Activated CD8-positive, alpha-beta T cell treated with anti-CD3 and anti-CD28 coated beads for 36 hours (primary cell): ENCODE measurements at regions not wholly inside any gene's neighbourhood (a gene's known extent, or its start where the extent isn't known, plus 50 kb on each side); places are given as distances from the start of the nearest gene placed in this dataset.

Experiments used
- ATAC-seq: fragments of 200-7000 bp; cut with Tn5 transposase; one replicate; pipeline ENCODE4 v1.10.0; 2021; ENCODE audit warnings: mild to moderate bottlenecking, moderate library complexity
- CTCF ChIA-PET: fragments of 350-600 bp; sonication (Branson Sonifier 250); formaldehyde crosslinking; loops from one replicate; lab custom pipeline; 2021; ENCODE audit warnings: antibody characterized with exemption; lab: Charles Lee
- POLR2A ChIA-PET: fragments of 350-600 bp; sonication (Branson Sonifier 250); formaldehyde crosslinking; loops from one replicate; lab custom pipeline; 2021; ENCODE audit warnings: antibody characterized with exemption; lab: Charles Lee
- DNase-seq: peaks from one replicate; pipeline ENCODE4 v3.0.0-alpha.2; 2020
- H3K27ac Mint-ChIP-seq: one replicate; pipeline ENCODE4 v1.8.0; 2021; ENCODE audit warnings: mild to moderate bottlenecking, mixed read lengths
- H3K27me3 Mint-ChIP-seq: one replicate; pipeline ENCODE4 v1.8.0; 2021; ENCODE audit warnings: mixed read lengths
- H3K36me3 Mint-ChIP-seq: one replicate; pipeline ENCODE4 v1.8.0; 2021; ENCODE audit warnings: low read depth, mixed read lengths
- H3K4me1 Mint-ChIP-seq: one replicate; pipeline ENCODE4 v1.8.0; 2021; ENCODE audit warnings: low read depth, mixed read lengths
- H3K4me3 Mint-ChIP-seq: one replicate; pipeline ENCODE4 v1.8.0; 2021; ENCODE audit warnings: mild to moderate bottlenecking, moderate library complexity, mixed read lengths
- H3K9me3 Mint-ChIP-seq: one replicate; pipeline ENCODE4 v1.8.0; 2021; ENCODE audit warnings: mixed read lengths
- CTCF ChIP-seq: fragments of 200-600 bp; IDR thresholded peaks from one replicate; pipeline ENCODE4 v1.8.0; 2022; ENCODE audit warnings: antibody characterized with exemption, mild to moderate bottlenecking
- intact Hi-C: fragments of 100-400 bp; cut with micrococcal nuclease; formaldehyde crosslinking; loops from one replicate; pipeline ENCODE4 v1.10.0; 2022

GRCh38 chr4:130043732-130044160 is 947.8 kb downstream of the C4orf33 start:
- POLR2A ChIA-PET, result no interaction called here
- TF ChIP-seq CTCF, result no peak
- Mint-ChIP-seq H3K36me3 (no peaks in the 10 kb centered on the region), H3K9me3 (peaks cover 1% of the 10 kb centered on the region), H3K27me3 (no peaks in the 10 kb centered on the region), H3K4me1 (no peaks in the 10 kb centered on the region), H3K27ac (no peak overlapping the region), H3K4me3 (no peak overlapping the region)
- DNase-seq, result no peak
- CTCF ChIA-PET, result no interaction called here
- intact Hi-C loops, result no loop called here
- no peak for ATAC-seq

- no peak for TF ChIP-seq CTCF
- POLR2A ChIA-PET, result no interaction called here
- Mint-ChIP-seq H3K4me3 (no peak overlapping the region), H3K36me3 (no peaks in the 10 kb centered on the region), H3K4me1 (no peaks in the 10 kb centered on the region), H3K27me3 (no peaks in the 10 kb centered on the region), H3K9me3 (peaks cover 1% of the 10 kb centered on the region), H3K27ac (no peak overlapping the region)
- ATAC-seq (no peak), DNase-seq (no peak)
- CTCF ChIA-PET, result no interaction called here
- intact Hi-C loops, result no loop called here
These were observed 949.0 kb downstream of the C4orf33 start for GRCh38 chr4:130044788-130045531.

- POLR2A ChIA-PET, result no interaction called here
- Mint-ChIP-seq H3K27ac (no peak overlapping the region), H3K36me3 (no peaks in the 10 kb centered on the region), H3K4me1 (no peaks in the 10 kb centered on the region), H3K4me3 (no peak overlapping the region), H3K9me3 (peaks cover 3% of the 10 kb centered on the region), H3K27me3 (no peaks in the 10 kb centered on the region)
- CTCF ChIA-PET, result no interaction called here
- DNase-seq (no peak), ATAC-seq (no peak)
- no peak for TF ChIP-seq CTCF
- intact Hi-C loops, result no loop called here
These were observed 957.8 kb downstream of the C4orf33 start for GRCh38 chr4:130053723-130054122.

- intact Hi-C loops, result no loop called here
- DNase-seq, result no peak
- ChIA-PET POLR2A (no interaction called here), CTCF (no interaction called here)
- Mint-ChIP-seq H3K9me3 (peaks cover 3% of the 10 kb centered on the region), H3K4me3 (no peak overlapping the region), H3K36me3 (no peaks in the 10 kb centered on the region), H3K27me3 (no peaks in the 10 kb centered on the region), H3K4me1 (no peaks in the 10 kb centered on the region), H3K27ac (no peak overlapping the region)
- TF ChIP-seq CTCF, result no peak
- ATAC-seq, result no peak
These were observed 959.0 kb downstream of the C4orf33 start for GRCh38 chr4:130054908-130055307.

GRCh38 chr4:130056286-130056685 is 960.3 kb downstream of the C4orf33 start:
- Mint-ChIP-seq H3K4me1 (no peaks in the 10 kb centered on the region), H3K36me3 (no peaks in the 10 kb centered on the region), H3K9me3 (peaks cover 6% of the 10 kb centered on the region), H3K4me3 (no peak overlapping the region), H3K27ac (no peak overlapping the region), H3K27me3 (no peaks in the 10 kb centered on the region)
- CTCF ChIA-PET, result no interaction called here
- DNase-seq, result no peak
- no peak for TF ChIP-seq CTCF
- intact Hi-C loops, result no loop called here
- ATAC-seq, result no peak
- POLR2A ChIA-PET, result no interaction called here
